ENCODE measurements at regions not wholly inside any gene's neighbourhood (a gene's known extent, or its start where the extent isn't known, plus 50 kb on each side); places are given as distances from the start of the nearest gene placed in this dataset.
"Not testable (repeated sequence)": the region's sequence is repeated elsewhere in the genome, so short reads cannot be mapped to it uniquely, and the experiment has no call there.

DNA sequence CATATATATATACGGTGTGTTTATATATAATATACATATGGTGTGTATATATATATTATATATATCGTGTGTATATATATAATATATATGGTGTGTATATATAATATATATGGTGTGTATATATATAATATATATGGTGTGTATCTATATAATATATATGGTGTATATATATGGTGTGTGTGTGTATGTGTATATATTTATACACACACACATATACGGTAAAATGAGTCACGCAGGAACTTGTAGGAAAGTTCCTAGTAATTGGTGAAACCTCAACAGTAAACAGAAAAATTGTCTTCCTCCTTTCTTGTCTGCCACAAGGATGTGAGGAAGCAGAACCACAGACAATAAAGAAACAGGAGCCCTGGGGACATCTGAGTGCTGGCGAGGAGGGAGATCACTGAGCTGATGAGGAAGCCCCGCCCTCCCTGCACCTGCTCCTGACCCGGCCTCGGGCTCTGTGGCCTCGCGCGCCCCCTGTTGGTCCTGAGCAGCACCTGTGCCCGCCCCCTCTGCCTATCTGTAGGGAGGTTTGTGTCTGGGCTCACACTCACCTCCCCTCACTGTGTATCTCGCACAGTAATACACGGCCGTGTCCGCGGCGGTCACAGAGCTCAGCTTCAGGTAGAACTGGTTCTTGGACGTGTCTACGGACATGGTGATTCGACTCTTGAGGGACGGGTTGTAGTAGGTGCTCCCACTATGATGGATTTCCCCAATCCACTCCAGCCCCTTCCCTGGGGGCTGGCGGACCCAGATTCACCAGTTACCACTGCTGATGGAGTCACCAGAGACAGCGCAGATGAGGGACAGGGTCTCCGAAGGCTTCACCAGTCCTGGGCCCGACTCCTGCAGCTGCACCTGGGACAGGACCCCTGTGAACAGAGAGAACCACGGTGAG is 1079.4 kb downstream of the TMEM121 start:
- no peak for DNase-seq

DNA sequence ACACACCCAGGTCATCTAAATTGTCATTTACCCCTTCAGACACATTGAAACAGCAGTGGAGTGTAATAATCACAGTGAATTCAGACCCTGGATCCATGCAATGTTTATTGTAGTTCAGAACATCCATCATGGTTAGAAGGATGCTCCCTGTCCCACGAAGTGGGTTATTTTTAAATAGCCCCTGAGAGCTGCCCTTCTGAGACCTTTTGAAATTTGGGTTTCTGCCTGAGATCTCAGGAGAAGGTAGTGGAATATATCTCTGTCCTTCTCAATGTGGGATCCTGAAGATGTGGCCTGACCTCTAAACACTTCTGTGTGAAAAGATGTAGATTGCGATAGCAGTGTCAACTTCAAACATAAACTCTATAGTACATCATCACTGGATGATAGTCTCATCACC is 1080.6 kb downstream of the TMEM121 start:
- no peak for DNase-seq

DNA sequence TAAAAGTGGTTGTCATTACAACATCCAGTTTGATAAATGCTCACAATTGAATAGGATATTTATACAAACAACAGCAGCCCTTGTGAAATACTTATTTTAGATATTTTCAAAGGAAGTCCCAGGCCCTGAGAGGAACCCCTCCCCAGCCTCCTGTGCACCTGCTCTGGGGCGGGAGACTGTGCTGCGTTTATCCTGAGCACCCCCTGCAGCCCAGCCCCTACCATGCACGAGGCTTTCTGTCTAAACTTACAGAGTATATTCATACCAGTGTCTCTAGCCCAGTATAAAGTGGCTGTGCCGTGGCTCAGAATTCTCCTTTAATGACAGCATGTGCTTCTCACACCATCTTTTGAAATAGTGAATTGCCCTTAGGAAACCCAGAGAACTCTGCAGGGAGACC is 1084.3 kb downstream of the TMEM121 start:
- no peak for DNase-seq

DNA sequence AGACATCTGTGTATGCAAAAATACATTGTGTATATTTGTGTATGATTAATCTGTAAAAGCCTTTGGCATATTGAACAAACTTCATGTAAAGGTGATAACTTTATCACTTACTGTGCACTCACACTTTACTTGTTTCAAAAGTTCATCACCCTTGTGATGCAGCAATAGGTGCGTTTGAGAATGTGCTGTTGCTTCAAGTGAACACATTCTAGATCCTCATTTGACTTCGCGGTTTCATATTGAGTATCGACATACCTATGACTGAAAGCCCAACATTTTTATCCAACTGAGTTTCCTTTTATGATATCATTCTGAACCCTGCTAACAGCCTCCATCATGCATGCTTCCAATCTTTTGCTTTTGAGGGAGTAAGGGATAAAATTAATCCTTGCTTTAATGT is 1086.9 kb downstream of the TMEM121 start:
- no peak for DNase-seq

DNA sequence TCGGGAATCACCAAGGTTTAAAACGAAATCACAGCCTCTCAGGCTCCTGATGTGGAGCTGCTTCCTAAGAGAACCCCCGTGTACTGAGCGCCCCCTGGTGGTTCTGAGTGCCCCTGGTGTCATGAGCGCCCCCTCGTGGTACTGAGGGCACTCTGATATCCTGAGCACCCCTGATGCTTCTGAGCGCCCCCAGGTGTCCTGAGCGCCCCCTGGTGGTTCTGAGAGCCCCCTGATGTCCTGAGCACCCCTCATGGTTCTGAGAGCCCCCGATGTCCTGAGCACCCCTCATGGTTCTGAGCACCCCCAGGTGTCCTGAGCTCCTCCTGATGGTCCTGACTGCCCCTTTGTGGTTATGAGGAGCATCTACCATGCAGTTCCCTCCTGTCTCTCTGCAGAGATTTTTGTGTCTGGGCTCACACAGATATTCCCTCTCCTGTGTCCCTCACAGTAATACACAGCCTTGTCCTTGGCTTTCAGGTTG is 1092.1 kb downstream of the TMEM121 start:
- DNase-seq = not testable (repeated sequence)

DNA sequence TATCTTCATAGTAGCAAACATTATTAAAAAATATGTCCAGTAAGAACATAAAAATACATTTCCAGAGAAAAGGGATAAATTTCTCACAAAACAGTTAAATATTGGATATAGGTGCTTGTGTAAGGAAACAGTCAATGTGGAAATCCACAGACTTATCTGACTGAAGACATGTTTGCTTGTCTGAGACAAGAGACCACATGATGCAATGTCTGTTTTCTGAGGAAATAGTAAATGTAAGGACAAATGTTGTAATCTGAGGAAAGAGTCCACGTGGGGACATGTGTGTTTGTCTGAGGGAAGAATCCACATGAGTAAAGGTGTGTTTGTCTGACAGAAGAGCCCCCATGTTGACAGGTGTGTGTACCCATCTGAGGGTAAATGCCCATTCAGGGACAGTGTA is 1093.2 kb downstream of the TMEM121 start:
- DNase-seq = no peak

DNA sequence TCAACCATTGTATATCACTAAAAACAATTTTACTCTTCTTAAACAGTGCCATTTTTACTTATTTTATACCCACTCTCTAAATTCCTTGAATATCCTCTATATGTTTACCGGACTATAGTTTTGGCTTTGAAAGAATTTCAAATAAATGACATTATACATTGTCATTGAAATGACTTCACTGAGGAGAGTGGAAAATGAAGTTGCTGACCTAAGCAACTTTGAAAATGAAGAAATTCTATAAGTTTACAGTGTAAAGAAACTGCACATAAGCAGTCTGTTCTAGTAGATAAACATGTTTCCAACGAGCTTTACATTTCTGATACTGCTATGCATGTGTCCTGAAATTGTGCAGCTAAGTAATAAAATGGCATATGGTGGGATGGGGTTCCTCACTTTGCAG is 1094.0 kb downstream of the TMEM121 start:
- DNase-seq = no peak

DNA sequence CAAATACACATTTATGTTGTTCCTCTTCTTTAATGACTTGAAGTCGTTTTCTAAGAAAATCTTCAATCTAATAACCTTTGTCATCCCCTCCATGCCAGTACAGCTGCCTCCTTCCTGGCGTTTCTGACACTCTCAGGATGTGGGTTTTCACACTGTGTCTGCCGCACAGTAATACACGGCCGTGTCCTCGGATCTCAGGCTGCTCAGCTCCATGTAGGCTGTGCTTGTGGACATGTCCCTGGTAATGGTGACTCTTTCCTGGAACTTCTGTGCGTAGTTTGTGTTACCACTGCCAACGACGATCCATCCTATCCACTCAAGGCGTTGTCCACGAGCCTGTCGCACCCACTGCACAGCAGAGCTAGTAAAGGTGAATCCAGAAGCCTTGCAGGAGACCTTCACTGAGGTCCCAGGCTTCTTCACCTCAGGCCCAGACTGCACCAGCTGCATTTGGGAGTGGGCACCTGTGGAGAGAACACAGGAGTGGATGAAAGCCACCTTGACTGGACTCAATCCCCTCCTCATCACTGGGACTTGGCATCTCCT is 1095.9 kb downstream of the TMEM121 start:
- DNase-seq = no peak

DNA sequence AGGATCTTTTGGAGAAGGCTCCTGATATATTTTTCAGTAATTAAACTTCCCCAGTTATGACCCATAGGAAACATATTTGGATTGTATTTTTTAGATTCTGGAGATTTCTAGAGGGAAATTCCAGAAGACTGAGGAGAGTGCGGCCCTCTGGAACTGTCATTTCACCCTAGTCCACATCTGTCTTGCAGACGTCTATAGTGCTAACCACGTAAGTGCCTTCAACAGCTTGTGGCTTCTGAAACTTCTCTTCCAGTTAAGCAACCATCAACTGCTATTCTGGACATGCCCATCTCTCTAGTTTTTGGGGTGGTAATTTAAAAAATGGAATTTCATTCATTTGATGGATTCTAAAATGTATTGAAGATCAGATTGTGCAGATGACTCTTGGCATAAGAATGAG is 1098.8 kb downstream of the TMEM121 start:
- no peak for DNase-seq

DNA sequence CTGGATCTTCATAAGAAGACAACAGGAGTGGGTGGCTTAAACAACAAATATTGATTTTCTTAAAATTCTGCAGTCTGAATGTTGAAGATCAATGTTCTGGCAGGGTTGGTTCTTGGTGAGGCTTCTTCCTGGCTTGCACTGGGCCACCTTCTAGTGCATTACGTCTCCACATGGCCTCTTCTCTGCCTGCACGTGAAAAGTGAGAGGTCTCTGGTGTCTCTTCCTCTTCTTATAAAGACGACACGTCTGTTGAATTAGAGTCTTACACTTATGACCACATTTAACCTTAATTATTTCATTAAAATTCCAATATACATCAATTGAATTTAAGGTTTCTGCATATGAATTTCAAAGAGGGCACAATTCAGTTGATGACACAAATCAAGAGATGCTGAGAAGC is 1100.1 kb downstream of the TMEM121 start:
- not testable (repeated sequence) for DNase-seq

DNA sequence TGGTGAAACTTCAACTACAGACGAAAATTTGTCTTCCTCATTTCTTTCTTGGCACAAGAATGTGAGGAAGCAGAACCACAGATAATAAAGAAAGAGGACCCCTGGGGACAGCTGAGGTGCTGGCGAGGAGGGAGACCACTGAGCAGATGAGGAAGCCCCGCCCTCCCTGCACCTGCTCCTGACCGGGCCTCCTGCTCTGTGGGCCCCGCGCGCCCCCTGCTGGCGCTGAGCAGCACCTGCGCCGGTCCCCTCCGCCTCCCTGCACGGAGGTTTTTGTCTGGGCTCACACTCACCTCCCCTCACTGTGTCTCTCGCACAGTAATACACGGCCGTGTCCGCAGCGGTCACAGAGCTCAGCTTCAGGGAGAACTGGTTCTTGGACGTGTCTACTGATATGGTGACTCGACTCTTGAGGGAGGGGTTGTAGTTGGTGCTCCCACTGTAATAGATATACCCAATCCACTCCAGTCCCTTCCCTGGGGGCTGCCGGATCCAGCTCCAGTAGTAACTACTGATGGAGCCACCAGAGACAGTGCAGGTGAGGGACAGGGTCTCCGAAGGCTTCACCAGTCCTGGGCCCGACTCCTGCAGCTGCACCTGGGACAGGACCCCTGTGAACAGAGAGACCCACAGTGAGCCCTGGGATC is 1100.7 kb downstream of the TMEM121 start:
- DNase-seq = not testable (repeated sequence)

DNA sequence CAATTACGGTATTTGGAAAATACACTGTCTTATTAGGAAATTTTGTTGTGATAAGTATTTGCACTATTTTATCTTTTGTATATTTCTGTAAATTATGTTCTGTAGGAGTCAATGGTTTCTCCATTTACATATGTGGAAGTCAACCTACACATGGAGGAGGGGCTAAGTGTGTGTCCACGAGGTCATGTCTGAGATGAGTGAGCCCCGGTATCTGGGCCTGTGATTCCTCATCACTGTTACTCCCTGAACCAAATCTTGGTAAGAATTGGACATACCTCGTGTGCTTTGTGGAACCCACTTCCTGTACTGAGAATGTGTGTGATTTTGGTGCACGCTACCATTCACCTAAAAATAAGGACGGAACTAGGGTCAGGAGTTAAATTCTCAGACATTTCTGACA is 1105.5 kb downstream of the TMEM121 start:
- no peak for DNase-seq

DNA sequence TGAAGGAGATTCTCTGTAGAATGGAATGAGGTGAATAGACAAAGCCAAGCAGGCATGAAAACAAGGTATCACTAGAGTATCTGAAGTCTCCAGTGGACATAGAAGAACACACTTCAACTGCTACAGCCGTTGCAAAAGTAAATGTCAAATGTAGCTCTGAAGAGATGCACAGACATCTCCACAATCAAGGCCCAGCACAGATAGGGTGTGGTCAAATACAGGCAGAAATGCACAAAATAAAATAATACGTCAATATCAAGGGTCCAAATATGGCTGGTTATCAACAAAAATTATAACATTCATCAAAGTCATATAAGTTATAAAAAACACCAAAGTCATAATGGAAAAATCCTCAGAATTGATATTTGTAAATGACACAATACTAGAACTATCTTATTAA is 1107.3 kb downstream of the TMEM121 start:
- no peak for DNase-seq

DNA sequence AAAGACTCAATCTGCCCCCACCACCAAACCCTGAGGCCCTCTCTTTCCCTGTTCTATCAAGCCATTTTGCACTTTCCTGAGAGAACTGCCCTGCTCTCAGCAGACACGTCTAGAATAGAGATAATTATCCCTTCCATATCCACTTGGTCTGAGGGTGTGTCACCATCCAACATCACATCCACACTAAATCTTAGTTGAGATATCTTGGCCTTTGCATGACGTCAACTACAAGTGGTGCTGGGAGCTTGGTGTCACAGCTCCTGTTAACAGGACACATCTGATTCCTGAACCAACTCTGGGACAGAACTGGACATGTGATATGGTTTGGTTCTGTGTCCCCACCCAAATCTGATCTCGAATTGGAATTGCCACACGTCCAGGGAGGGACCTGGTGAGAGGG is 1109.2 kb downstream of the TMEM121 start:
- no peak for DNase-seq

DNA sequence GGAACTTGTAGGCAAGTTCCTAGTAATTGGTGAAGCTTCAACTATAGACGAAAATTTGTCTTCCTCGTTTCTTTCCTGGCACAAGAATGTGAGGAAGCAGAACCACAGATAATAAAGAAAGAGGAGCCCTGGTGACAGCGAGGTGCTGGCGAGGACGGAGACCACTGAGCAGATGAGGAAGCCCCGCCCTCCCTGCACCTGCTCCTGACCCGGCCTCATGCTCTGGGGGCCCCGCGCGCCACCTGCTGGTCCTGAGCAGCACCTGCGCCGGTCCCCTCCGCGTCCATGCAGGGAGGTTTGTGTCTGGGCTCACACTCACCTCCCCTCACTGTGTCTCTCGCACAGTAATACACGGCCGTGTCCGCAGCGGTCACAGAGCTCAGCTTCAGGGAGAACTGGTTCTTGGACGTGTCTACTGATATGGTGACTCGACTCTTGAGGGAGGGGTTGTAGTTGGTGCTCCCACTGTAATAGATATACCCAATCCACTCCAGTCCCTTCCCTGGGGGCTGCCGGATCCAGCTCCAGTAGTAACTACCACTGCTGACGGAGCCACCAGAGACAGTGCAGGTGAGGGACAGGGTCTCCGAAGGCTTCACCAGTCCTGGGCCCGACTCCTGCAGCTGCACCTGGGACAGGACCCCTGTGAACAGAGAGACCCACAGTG is 1112.5 kb downstream of the TMEM121 start:
- DNase-seq = not testable (repeated sequence)

DNA sequence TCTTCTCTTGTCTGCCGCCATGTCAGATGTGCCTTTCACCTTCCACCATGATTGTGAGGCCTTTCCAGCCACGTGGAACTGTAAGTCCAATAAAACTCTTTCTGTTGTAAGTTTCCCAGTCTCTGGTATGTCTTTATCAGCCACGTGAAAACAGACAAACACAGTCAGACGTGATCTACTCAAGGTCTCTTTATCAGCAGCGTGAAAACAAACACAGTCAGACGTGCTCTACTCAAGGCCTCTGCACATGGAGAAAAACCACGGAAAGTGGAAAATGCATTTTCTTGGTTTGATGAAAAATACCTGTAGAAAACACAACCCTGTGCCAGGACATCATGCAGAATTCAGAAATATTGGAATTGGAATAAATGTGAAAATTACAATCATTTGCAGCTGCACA is 1115.7 kb downstream of the TMEM121 start:
- DNase-seq = no peak

DNA sequence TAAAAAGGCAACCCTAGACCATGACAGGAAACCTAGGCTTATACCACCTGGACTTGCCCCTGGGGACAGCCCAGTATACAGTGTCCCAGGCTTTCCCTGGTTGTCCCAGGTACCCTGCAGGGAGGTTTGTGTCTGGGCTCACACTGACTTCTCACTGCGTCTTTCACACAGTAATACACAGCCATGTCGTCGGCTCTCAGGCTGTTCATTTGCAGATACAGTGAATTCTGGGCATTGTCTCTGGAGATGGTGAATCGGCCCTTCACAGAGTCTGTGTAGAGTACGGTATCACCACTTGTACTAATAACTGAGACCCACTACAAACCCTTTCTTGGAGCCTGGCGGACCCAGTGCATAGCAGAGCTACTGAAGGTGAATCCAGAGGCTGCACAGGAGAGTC is 1116.6 kb downstream of the TMEM121 start:
- not testable (repeated sequence) for DNase-seq

DNA sequence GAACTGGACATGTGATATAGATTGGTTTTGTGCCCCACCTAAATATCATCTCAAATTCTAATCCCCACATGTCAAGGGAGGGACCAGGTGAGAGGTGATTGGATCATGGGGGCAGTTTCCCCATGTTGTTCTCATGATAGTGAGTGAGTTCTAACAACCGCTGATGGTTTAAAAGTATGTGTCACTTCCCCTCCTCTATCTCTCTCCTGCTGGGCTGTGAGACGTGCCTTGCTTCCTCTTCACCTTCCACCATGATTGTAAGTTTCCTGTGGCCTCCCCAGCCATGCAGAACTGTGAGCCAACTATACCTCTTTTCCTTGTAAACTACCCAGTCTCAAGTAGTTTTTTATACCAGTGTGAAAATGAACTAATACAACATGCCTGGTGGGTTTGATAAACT is 1122.5 kb downstream of the TMEM121 start:
- not testable (repeated sequence) for DNase-seq

DNA sequence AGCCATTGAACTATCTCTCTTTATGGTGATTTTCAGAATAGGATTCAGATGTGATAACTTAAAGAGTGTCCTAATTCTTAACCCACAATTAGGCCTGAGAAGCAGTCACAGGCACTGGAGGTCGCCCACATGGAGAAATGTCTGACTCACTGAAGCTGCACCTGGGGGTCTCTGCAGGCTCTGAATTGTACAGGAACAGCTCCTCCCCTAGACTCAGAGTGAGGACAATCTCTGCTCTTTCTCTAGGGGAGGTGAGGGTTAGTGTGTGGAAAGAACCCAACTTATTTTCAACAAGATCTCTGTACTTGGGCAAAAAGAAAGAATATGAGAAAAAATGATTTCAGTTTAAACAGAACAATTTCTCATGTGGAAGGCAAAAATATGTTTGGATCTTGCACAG is 1124.6 kb downstream of the TMEM121 start:
- no peak for DNase-seq

DNA sequence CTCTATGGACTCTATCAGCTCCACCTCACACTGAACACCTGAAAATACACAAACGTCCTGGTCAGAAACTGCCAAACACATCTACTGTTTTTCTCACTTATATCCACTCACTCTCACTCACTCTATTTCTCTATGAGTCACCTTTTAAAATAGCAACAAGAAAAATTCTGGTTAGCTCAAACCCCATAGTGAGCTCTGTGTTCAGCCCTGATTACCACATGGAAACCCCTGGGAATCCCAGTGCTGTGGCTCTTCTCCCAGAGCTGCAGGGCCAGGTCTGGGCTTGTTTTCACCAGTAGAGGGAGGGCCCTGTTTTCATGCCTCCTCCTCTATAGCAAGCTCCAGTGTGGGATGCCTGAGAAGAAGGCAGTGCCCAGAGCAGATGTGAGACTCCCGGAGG is 1126.1 kb downstream of the TMEM121 start:
- DNase-seq = no peak

DNA sequence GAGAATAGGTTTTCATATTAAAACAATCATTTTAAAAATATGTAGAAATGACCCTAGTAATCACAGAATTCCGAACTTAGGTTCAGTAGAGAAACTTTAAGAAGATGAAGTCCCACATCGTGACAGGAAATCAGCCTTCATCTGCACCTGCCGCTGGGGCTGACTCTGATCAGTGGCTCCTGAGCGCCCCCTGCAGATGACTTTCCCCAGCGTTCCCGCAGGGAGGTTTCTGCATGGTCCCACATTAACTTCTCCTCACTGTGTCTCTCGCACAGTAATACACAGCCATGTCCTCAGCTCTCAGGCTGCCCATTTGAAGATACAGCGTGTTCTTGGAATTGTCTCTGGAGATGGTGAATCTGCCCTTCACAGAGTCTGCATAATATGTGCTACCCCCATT is 1131.1 kb downstream of the TMEM121 start:
- DNase-seq = no peak

DNA sequence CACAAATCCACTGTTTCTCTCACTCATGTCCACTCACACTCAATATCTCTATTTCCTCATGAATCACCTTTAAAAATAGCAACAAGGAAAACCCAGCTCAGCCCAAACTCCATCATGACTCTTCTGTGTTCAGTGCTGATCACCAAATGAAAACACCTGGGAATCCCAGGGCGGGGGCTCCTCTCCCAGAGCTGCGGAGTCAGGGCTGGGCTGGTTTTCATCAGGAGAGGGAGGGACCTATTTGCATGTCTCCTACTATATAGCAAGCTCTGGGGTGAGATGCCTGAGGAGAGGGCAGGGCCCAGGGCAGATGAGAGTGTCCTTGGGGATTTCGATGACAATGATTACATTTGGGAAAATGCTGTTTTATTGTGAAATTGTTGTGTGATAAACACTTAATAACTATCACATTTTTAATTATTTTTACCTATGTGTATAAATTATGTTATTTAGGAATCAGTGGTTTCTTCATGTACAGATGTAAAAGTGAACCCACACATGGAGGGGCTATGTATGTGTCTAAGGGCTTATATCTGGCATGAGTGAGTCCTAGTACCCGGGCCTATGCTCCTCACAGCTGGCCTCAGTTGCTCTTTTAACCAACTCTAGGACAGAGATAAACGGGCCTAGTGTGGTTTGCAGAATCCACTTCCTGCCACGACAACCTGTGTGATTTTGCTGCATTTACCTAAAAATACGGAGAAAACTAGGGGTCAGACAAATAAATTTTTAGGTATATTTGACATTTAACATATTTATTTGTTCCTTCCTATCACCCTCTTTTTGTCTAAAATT is 1131.9 kb downstream of the TMEM121 start:
- DNase-seq = not testable (repeated sequence)

DNA sequence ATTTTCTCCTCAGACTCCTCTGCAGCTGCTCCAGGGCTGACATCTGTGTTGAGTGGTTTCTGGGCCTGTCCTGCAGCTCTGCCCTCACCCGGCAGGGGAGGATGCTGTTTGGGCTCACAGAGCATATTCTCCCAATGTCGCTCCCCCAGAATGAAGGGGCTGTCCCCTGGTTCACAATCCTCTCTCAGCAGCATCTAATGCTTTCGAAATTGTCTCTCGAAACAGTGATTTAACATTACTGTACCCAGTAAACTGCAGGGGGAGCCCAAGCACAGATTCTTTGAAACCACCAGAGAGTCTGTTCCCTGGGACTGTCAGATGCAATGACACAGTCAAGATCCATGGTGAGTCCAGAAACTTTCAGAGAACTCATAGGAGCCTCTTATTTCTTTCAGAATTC is 1135.2 kb downstream of the TMEM121 start:
- DNase-seq = not testable (repeated sequence)

All from left hindlimb (tissue), 1 donor.